ENCODE measurements at regions not wholly inside any gene's neighbourhood (a gene's known extent, or its start where the extent isn't known, plus 50 kb on each side); places are given as distances from the start of the nearest gene placed in this dataset.

DNA sequence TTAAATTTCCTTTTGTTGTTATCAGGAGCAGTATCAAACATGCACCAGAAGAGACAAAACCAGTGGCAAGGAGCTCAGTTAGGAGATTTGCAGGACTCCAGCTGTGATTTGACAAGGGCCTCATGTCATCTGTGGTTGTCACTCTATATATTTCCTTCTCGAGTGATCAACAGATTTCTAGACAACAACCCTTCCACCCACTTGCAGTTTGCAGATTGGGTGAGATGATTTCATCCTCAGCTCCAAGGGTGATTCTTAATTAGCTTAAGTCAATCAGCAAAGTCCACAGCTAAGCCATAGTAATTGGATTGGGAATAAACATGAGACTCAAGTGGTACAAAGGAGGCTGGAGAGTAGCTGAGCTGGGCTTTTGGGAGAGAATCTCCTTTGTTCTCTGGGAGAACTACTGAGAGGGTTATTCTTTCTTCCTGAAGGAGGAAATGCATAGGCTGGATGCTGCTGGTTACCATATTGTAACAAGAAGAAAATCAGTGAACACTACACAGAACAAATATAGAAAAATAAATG is 192.8 kb downstream of the PPARGC1A start:
- H3K9me3 ChIP-seq (ENCODE audit: low read length) = no peaks in the 10 kb centered on the region
- no peak overlapping the region for H2AFZ ChIP-seq (ENCODE audit: low read depth, low read length)
- no peak overlapping the region for H3K4me2 ChIP-seq (ENCODE audit: low read length)
- H3K27ac ChIP-seq (ENCODE audit: low read length) = no peak overlapping the region
- TF ChIP-seq SMC3 (conservative IDR thresholded peaks at IDR 0.05; ENCODE audit: poor library complexity) (no peak), EP300 (conservative IDR thresholded peaks at IDR 0.05; ENCODE audit: poor library complexity, severe bottlenecking) (no peak)
- TF ChIP-seq, protein P1, sequence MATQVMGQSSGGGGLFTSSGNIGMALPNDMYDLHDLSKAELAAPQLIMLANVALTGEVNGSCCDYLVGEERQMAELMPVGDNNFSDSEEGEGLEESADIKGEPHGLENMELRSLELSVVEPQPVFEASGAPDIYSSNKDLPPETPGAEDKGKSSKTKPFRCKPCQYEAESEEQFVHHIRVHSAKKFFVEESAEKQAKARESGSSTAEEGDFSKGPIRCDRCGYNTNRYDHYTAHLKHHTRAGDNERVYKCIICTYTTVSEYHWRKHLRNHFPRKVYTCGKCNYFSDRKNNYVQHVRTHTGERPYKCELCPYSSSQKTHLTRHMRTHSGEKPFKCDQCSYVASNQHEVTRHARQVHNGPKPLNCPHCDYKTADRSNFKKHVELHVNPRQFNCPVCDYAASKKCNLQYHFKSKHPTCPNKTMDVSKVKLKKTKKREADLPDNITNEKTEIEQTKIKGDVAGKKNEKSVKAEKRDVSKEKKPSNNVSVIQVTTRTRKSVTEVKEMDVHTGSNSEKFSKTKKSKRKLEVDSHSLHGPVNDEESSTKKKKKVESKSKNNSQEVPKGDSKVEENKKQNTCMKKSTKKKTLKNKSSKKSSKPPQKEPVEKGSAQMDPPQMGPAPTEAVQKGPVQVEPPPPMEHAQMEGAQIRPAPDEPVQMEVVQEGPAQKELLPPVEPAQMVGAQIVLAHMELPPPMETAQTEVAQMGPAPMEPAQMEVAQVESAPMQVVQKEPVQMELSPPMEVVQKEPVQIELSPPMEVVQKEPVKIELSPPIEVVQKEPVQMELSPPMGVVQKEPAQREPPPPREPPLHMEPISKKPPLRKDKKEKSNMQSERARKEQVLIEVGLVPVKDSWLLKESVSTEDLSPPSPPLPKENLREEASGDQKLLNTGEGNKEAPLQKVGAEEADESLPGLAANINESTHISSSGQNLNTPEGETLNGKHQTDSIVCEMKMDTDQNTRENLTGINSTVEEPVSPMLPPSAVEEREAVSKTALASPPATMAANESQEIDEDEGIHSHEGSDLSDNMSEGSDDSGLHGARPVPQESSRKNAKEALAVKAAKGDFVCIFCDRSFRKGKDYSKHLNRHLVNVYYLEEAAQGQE (IDR thresholded peaks at IDR 0.05; ENCODE audit: borderline replicate concordance) = no peak
- TF ChIP-seq, protein P2, sequence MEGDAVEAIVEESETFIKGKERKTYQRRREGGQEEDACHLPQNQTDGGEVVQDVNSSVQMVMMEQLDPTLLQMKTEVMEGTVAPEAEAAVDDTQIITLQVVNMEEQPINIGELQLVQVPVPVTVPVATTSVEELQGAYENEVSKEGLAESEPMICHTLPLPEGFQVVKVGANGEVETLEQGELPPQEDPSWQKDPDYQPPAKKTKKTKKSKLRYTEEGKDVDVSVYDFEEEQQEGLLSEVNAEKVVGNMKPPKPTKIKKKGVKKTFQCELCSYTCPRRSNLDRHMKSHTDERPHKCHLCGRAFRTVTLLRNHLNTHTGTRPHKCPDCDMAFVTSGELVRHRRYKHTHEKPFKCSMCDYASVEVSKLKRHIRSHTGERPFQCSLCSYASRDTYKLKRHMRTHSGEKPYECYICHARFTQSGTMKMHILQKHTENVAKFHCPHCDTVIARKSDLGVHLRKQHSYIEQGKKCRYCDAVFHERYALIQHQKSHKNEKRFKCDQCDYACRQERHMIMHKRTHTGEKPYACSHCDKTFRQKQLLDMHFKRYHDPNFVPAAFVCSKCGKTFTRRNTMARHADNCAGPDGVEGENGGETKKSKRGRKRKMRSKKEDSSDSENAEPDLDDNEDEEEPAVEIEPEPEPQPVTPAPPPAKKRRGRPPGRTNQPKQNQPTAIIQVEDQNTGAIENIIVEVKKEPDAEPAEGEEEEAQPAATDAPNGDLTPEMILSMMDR (IDR thresholded peaks at IDR 0.05; ENCODE audit: poor library complexity, severe bottlenecking) = no peak
- no peaks in the 10 kb centered on the region for H3F3A ChIP-seq (ENCODE audit: insufficient read depth, low read length, poor library complexity, severe bottlenecking)
- no peaks in the 10 kb centered on the region for H3K79me2 ChIP-seq (replicated peaks; ENCODE audit: insufficient read depth, low read length)
- H4K20me1 ChIP-seq (ENCODE audit: insufficient read depth) = no peaks in the 10 kb centered on the region
- no peaks in the 10 kb centered on the region for H3K9me2 ChIP-seq (ENCODE audit: insufficient read depth, low read length)
- H3K27me3 ChIP-seq (ENCODE audit: insufficient read depth, low read depth, low read length) = no peaks in the 10 kb centered on the region
- no peaks in the 10 kb centered on the region for H3K36me3 ChIP-seq (ENCODE audit: insufficient read depth, low read length)
- H3K4me3 ChIP-seq (ENCODE audit: low read length) = no peak overlapping the region
- H3K9ac ChIP-seq (ENCODE audit: low read length) = no peak overlapping the region

DNA sequence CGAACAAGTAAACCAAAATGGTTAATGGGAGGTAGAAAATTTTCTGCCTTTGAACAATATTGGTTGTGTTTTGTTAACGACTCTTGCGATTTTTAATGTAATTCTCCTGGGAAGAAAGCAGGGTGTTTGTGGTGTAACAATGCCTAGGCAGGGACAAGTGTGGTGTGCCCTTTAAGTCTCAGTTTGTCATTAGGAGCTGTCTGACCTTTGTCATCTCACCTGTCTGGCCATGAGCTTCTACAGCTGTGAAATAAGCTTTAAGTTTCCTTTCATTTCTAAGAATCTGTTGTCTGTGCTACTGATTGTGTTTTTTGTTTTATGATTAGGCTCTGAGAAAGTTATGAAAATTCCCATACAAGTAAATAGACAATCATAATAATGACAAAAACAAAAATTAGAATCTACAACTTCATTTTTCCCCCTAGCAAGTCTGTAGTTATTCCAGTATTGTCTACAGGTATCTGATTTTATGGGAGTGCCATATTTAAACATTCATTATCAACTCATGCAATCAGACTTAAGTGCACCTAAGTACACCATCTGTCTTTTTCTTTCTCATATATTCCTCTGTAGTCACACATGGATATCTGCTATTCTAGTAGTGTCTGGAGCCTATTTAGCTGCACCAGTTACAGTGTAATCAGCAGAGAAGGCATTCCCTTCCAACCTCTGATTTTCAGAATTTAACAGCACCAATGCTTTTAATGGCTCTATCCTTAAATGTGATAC is 203.5 kb downstream of the PPARGC1A start:
- Histone ChIP-seq H3K27me3 (ENCODE audit: insufficient read depth, low read depth, low read length) (no peaks in the 10 kb centered on the region), H3K4me3 (ENCODE audit: low read length) (no peak overlapping the region), H3K9me3 (ENCODE audit: low read length) (no peaks in the 10 kb centered on the region), H4K20me1 (ENCODE audit: insufficient read depth) (no peaks in the 10 kb centered on the region), H3K9ac (ENCODE audit: low read length) (no peak overlapping the region), H3K79me2 (replicated peaks; ENCODE audit: insufficient read depth, low read length) (no peaks in the 10 kb centered on the region), H3K27ac (ENCODE audit: low read length) (no peak overlapping the region), H3K4me2 (ENCODE audit: low read length) (no peak overlapping the region), H3K9me2 (ENCODE audit: insufficient read depth, low read length) (no peaks in the 10 kb centered on the region), H2AFZ (ENCODE audit: low read depth, low read length) (no peak overlapping the region), H3K36me3 (ENCODE audit: insufficient read depth, low read length) (no peaks in the 10 kb centered on the region), H3F3A (ENCODE audit: insufficient read depth, low read length, poor library complexity, severe bottlenecking) (no peaks in the 10 kb centered on the region)
- TF ChIP-seq, protein P1 (IDR thresholded peaks at IDR 0.05; ENCODE audit: borderline replicate concordance) = no peak
- TF ChIP-seq POLR2AphosphoS5 (IDR thresholded peaks at IDR 0.05) = no peak
- TF ChIP-seq EP300 (conservative IDR thresholded peaks at IDR 0.05; ENCODE audit: poor library complexity, severe bottlenecking) = no peak
- no peak for TF ChIP-seq MXI1 (conservative IDR thresholded peaks at IDR 0.05; ENCODE audit: poor library complexity, severe bottlenecking)
- no peak for TF ChIP-seq EZH2 (IDR thresholded peaks at IDR 0.05; ENCODE audit: borderline replicate concordance, insufficient read depth, low read length, poor library complexity, severe bottlenecking)
- TF ChIP-seq, protein P2 (IDR thresholded peaks at IDR 0.05; ENCODE audit: poor library complexity, severe bottlenecking) = no peak
- TF ChIP-seq TAF1 (IDR thresholded peaks at IDR 0.05; ENCODE audit: low read depth) = no peak
- TF ChIP-seq SMC3 (conservative IDR thresholded peaks at IDR 0.05; ENCODE audit: poor library complexity) = no peak
- no peak for TF ChIP-seq RAD21 (conservative IDR thresholded peaks at IDR 0.05)

All from neural cell (in vitro differentiated cells).